ENCODE measurements at regions not wholly inside any gene's neighbourhood (a gene's known extent, or its start where the extent isn't known, plus 50 kb on each side); places are given as distances from the start of the nearest gene placed in this dataset.

DNA sequence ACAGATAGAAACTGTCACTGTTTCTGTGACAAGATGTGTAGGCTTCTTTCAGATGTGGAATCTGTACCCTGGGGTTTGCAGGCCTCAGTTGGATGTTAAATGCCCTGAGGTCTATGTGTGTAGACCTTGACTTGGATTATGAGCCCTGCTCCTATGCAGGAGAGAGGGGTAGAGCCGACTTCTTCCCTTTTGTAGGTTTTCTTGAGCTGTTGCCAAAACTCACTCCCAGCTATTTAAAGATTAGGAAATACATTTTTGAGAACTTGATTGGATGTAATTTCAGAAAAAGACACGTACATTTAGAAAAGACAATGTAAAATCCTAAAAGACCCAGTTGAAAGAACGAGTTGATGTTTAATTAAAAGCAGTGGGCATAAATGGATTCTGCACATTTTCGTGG lies 374.8 kb downstream of the SLC4A3 start:
- Mint-ChIP-seq H3K27me3 (no peaks in the 10 kb centered on the region), H3K4me1 (peaks cover 0 to 2% (median 0%) of the 10 kb centered on the region in 3 donors), H3K36me3 (no peaks in the 10 kb centered on the region), H3K9me3 (no peaks in the 10 kb centered on the region), H3K4me3 (peak overlapping the region in 1 of 4 donors; percentile 5), H3K27ac (no peak overlapping the region)

DNA sequence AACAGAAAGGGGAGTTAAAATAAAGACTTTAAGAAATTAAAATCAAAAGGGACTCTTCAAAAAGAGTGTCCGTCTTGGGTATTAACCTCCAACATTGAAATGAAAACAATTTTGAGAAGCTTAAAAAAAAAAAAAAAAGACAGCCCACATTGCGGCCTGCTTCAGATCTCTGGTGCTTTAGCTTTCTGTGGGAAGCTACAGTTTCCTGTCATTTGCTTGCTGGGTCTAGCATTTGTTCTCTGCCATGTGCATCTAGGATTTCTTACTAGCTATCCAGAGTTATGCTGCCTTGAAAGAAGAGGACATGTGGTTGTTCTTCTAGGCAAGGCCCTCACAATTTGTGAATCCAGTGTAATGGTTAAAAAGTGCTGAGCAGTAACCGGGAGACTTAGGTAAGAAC lies 375.3 kb downstream of the SLC4A3 start:
- no peak overlapping the region for H3K4me3 Mint-ChIP-seq
- H3K27me3 Mint-ChIP-seq, result no peaks in the 10 kb centered on the region
- H3K27ac Mint-ChIP-seq, result no peak overlapping the region
- no peaks in the 10 kb centered on the region for H3K36me3 Mint-ChIP-seq
- peaks cover 0 to 2% (median 0%) of the 10 kb centered on the region in 3 donors for H3K4me1 Mint-ChIP-seq
- peaks cover 0 to under 1% (median 0%) of the 10 kb centered on the region in 3 donors for H3K9me3 Mint-ChIP-seq

DNA sequence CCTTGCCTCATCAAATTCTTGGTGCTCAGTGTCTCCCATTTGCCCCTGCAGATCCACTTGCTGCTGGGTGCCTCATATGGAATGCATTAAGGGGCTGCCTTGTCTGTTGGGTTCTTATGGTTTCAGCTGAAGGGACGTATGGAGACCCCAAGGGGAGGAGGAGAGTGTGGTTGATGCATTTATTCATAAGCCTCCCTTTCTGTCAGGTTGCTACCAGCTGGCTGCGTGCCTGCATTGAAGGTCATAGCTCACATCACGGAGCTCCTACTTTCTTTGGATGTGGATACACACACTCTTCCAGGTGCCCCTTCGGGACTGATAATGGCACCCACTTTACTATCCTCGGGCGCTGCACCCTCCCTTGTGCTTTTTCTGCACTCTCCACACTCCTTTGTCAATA lies 377.9 kb downstream of the SLC4A3 start:
- Mint-ChIP-seq H3K27me3 (no peaks in the 10 kb centered on the region), H3K4me3 (no peak overlapping the region), H3K4me1 (no peaks in the 10 kb centered on the region), H3K27ac (no peak overlapping the region), H3K36me3 (no peaks in the 10 kb centered on the region), H3K9me3 (peaks cover 0 to 4% (median 0%) of the 10 kb centered on the region in 3 donors)

DNA sequence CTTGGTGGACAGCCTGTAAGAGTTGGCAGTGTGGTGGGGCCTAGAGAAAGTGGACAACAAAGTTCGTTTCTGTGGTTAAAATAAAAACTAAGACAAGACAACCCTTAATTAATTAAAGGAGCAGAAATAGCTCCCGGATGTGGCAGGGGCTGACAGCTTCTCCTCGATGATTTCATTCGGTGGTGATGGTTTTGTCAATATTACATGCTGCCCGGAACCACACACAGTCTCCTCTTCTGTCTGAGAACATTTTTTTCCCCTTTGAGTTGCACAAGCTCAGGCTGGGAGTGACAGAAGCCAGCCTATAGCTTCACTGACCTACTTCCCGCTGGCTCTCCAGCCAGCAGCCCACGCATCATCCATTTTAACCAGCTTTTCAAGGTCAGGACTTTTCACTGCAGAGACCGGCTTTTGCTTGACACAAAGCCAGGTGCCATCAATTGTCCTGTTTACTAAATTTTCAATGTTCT lies 378.8 kb downstream of the SLC4A3 start:
- peaks cover 0 to 4% (median 2%) of the 10 kb centered on the region in 3 donors for H3K9me3 Mint-ChIP-seq
- no peaks in the 10 kb centered on the region for H3K4me1 Mint-ChIP-seq
- H3K27me3 Mint-ChIP-seq, result no peaks in the 10 kb centered on the region
- H3K36me3 Mint-ChIP-seq, result no peaks in the 10 kb centered on the region
- no peak overlapping the region for H3K4me3 Mint-ChIP-seq
- H3K27ac Mint-ChIP-seq, result no peak overlapping the region

DNA sequence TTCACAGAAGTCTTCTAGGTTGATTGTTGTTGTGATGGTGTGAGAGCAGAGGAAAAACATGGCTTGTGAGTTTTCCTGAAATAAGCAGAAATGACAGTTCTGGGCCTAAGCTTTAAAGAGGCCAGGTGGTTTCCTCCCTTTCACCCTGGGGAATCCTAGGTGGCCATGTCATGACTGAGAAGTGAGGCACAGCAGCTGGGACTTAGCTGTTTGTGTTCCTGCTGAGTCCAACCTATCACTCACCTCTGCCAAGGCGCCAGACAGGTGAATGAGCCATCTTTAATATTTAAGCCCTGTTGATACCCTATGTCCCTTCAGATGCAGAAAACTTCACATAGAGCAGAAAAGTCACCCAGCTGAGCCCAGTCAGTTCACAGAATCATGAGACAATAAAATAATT lies 384.4 kb downstream of the SLC4A3 start:
- H3K36me3 Mint-ChIP-seq, result no peaks in the 10 kb centered on the region
- H3K27me3 Mint-ChIP-seq, result no peaks in the 10 kb centered on the region
- H3K4me3 Mint-ChIP-seq, result no peak overlapping the region
- peaks cover 0 to 4% (median 2%) of the 10 kb centered on the region in 3 donors for H3K9me3 Mint-ChIP-seq
- H3K27ac Mint-ChIP-seq, result no peak overlapping the region
- no peaks in the 10 kb centered on the region for H3K4me1 Mint-ChIP-seq

DNA sequence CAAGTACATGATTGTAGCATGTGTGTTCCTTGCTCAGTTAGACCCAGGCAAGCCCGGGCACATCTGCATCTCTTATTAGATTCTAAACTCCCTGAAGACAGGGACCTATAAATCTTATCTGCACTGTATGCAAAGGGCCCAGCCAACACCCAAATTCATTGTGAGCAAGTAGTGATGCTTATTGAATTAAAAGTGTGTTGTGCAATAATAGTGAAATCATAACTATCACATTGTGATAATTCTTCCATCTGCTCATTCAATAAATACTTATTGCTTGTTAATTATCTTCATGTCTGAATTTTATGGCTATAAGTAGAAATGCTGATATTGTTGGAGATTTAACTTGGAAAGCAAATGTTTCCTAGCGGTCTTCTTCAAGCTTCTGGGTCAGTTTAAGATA lies 387.5 kb downstream of the SLC4A3 start:
- H3K4me1 Mint-ChIP-seq, result peaks cover 0 to 3% (median 0%) of the 10 kb centered on the region in 3 donors
- H3K27me3 Mint-ChIP-seq, result peaks cover 7% of the 10 kb centered on the region
- H3K27ac Mint-ChIP-seq, result no peak overlapping the region
- H3K4me3 Mint-ChIP-seq, result no peak overlapping the region
- H3K9me3 Mint-ChIP-seq, result peaks cover 0 to 3% (median 2%) of the 10 kb centered on the region in 3 donors
- H3K36me3 Mint-ChIP-seq, result no peaks in the 10 kb centered on the region

DNA sequence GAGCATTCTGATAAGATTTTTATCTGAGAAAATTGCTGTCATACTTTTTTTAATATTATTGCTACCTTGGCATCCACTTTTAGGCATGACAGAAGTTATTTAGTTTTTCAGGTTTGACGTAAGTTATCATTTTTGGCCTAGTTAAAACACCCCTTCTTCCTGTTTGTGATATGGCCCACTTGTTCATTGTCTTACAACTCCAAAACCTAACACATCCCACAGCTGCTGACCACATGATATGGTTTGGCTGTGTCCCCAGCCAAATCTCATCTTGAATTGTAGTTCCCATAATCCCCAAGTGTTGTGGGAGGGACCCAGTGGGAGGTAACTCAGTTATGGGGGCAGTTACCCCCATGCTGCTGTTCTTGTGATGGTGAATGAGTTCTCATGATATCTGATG lies 388.1 kb downstream of the SLC4A3 start:
- Mint-ChIP-seq H3K4me1 (peaks cover 0 to 3% (median 0%) of the 10 kb centered on the region in 3 donors), H3K4me3 (no peak overlapping the region), H3K27ac (no peak overlapping the region), H3K27me3 (peaks cover 7% of the 10 kb centered on the region), H3K36me3 (no peaks in the 10 kb centered on the region), H3K9me3 (peaks cover 0 to 3% (median 2%) of the 10 kb centered on the region in 3 donors)

DNA sequence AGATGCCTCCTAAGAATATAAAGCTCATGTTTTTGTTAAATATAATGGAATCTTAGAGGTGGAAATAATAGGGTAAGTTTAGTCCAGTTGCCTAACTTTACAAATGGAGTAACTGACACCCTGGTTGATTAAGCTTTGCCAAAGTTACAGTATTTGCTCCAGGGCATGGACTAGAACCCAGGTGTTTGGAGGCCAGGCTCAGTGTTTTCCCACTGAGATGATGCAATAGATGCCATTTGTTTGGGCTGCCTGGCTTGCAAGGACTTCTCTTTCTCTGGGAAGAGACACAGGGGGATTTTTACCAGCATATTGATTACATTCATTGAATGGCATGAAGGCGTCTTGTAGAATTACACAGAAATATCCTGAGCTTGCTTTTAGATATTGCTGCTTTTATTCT lies 397.8 kb downstream of the SLC4A3 start:
- Mint-ChIP-seq H3K4me1 (no peaks in the 10 kb centered on the region), H3K27ac (no peak overlapping the region), H3K27me3 (no peaks in the 10 kb centered on the region), H3K9me3 (peaks cover 0 to 2% (median 2%) of the 10 kb centered on the region in 3 donors), H3K4me3 (no peak overlapping the region), H3K36me3 (no peaks in the 10 kb centered on the region)

DNA sequence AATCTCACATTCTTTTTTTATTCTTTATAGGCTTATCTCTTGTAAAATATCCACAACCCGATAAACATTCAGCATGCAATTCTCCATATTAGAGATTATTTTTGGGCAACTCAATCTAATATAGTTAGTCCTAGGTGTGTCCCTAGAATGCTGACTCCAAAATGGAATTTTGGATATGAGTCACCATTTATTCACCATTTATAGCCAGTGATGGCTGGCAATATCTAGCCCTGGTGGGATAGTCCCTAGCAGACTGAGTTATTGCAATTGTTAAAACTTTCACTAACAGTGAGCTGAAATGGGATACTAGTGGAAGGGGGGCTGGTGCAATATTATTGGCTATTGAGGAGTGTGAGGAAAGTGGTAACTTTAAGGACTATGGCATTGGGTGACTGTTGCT lies 401.6 kb downstream of the SLC4A3 start:
- Mint-ChIP-seq H3K4me1 (no peaks in the 10 kb centered on the region), H3K27ac (no peak overlapping the region), H3K9me3 (no peaks in the 10 kb centered on the region), H3K27me3 (no peaks in the 10 kb centered on the region), H3K36me3 (no peaks in the 10 kb centered on the region), H3K4me3 (no peak overlapping the region)

DNA sequence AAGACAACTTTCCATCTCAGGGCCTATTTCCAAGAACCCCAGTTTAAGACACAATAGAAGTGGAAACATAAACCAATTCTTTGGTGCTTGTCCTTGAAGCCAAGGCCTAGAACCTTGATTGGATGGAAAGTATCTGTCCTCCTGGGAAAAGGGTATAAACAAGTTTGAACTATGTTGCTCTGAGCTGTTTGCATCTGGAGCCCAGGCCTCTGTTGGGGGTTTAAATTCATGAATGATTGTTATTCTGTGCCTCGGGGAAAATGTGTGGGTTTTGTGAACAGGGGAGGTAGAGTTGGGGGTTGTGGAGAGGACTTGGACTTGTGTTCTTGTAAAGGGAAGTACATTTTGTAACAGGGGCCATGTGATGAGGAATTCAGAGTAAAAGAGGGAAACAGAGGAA lies 406.1 kb downstream of the SLC4A3 start:
- H3K4me3 Mint-ChIP-seq, result no peak overlapping the region

DNA sequence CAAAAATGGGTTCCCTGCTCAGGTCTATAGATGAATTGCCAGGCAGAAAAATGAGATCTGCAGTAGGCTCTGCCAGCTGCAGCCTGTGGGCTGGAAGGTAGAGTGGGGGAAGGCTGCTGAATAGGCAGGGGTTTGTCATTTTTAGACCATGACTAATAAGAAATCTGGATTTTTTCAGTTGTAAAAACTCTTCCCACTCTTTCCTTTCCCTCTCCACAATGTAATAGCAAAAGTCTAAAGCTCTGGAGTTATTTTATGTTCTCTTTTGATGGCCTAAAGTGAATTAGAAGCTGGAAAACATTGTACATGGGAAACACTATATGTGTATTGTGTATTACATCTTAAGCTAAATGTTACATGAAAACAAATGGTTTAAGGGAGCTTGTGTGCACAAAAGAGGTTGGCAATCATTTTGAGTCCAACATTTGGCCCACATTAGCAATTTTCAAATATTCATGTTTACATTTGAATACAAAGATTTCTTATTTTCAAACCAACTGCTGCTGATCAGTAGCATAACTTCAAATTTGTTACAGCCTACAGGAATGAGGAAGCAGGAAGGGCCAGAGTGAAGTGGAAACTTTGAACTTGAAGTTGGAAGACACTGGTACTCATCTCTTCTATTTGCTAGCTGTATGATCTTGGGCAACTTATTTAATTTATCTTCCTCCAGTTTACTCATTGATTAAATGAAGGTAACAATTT lies 407.1 kb downstream of the SLC4A3 start:
- Mint-ChIP-seq H3K27ac (no peak overlapping the region), H3K36me3 (no peaks in the 10 kb centered on the region), H3K4me1 (no peaks in the 10 kb centered on the region), H3K4me3 (no peak overlapping the region), H3K9me3 (no peaks in the 10 kb centered on the region), H3K27me3 (no peaks in the 10 kb centered on the region)

More for the DNA sequence above, 406.1 kb downstream of the SLC4A3 start:
- Mint-ChIP-seq H3K4me1 (no peaks in the 10 kb centered on the region), H3K36me3 (no peaks in the 10 kb centered on the region), H3K9me3 (no peaks in the 10 kb centered on the region), H3K27me3 (no peaks in the 10 kb centered on the region), H3K27ac (no peak overlapping the region)

DNA sequence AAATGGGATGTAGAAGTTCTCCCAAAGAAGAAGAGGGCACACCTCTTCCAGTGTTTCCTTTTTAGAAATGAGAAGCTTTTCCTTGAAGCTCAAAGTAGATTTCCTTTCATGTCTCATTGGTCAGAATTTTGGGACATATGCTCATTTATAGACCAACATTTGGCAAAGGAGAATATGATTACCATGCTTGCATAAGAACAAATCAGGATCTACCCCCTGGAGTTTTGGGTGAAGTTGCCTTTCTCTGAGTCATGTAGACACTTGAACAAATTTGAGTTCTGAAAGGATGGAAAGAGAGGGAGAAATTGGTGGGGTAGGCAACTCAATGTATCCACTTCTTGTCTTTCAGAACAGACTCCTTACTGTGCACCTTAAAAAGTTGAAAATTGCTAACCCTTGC lies 409.0 kb downstream of the SLC4A3 start:
- Mint-ChIP-seq H3K4me3 (no peak overlapping the region), H3K9me3 (no peaks in the 10 kb centered on the region), H3K4me1 (no peaks in the 10 kb centered on the region), H3K27me3 (no peaks in the 10 kb centered on the region), H3K27ac (no peak overlapping the region), H3K36me3 (no peaks in the 10 kb centered on the region)

DNA sequence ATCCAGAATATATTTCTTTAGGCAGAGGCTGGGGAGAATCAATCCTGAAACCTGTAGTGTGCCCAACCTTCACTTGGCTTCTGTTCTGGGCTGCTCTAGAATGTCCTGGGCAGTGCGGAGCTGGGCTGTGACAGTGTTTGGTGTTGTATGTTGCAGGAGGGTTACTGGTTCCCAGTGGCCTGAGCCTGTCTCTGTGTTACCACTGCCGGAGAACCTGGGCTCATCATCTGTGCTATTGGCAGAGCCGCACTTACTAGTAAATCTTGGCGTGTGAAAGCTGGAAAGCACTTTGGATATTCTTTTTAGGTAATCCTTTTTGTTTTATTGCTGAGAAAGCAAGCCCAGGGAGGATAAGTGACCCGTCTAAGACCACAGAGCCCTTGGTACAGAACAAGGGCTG lies 412.9 kb downstream of the SLC4A3 start:
- H3K4me3 Mint-ChIP-seq, result peak overlapping the region in 1 of 4 donors; percentile 49
- H3K36me3 Mint-ChIP-seq, result no peaks in the 10 kb centered on the region
- H3K27ac Mint-ChIP-seq, result no peak overlapping the region
- H3K9me3 Mint-ChIP-seq, result peaks cover 0 to 2% (median 0%) of the 10 kb centered on the region in 3 donors
- H3K27me3 Mint-ChIP-seq, result no peaks in the 10 kb centered on the region
- H3K4me1 Mint-ChIP-seq, result no peaks in the 10 kb centered on the region

DNA sequence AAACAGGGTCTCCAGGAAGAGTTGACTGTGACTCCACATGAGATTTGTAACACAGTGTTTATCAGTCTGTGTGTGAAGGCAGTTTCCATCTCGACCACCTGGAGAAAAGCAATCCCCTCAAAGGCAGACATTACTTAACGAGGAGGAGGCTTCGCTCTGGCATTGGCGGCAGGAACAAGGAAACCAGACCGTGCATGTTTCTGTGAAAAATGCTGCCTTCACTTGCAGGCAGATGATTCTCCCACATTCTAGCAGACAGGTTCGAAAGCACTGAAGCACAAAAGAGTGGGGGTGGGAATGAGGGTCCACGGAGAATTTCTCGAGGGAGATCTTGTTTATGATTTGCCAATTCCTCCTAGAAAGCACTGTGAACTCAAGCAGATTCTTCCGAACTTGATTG lies 414.0 kb downstream of the SLC4A3 start:
- Mint-ChIP-seq H3K27ac (no peak overlapping the region), H3K4me3 (no peak overlapping the region), H3K4me1 (no peaks in the 10 kb centered on the region), H3K36me3 (no peaks in the 10 kb centered on the region), H3K27me3 (peaks cover 3% of the 10 kb centered on the region), H3K9me3 (peaks cover 0 to 2% (median 0%) of the 10 kb centered on the region in 3 donors)

DNA sequence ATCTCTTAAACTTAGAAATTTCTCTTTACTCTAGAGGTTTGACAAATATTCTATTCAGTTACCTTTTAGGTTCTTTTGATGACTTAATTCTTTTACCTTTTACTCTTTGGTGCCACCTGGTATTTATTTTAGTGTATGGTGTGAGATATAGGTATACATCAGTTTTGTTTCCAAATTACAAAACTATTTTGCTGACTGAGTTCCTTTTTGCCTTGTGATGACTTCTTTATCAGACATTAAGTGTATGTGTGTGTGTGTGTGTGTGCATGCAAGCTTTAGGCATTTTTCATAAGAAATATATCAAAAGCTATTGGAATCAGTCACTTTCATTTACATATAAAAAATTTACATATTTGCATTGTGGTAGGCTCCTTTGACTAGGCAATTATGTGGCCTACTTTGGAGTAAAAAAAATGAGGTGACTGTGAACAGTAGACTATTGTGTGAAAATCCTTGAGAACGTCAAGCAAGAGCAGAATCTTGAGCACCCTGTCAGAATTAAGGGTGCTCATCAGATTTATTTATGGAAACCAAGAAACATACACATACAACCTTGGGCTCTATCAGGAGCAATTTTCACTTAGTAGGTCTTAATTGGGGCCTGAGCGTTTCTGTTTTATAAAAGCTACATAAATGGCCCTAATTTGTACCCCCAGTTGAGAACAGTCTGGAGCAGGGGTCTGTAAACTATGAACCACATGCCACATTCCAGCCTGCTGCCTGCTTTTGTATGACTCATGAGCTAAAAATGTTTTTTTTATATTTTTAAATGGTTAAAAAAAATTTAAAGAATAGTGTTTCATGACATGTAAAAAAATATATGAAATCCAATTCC lies 415.9 kb downstream of the SLC4A3 start:
- Mint-ChIP-seq H3K4me3 (no peak overlapping the region), H3K4me1 (no peaks in the 10 kb centered on the region), H3K9me3 (peaks cover 0 to 2% (median under 1%) of the 10 kb centered on the region in 3 donors), H3K27ac (no peak overlapping the region), H3K27me3 (peaks cover 3% of the 10 kb centered on the region), H3K36me3 (no peaks in the 10 kb centered on the region)

DNA sequence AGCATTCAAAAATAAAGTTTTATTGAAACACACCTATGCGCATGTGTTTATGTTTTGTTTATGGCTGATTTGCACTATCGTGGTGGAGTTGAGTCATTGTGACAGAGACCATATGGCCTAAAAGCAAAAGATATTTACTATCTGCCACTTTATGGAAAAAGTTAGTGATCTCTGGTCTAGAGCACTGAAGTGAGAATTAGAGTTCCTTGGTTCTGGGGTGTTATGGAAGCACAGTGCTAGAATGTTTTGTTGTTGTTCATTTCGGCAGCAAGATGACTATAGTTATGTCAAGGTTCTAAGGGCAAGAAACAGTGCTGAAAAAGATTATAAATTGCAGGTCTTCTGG lies 416.5 kb downstream of the SLC4A3 start:
- Mint-ChIP-seq H3K36me3 (no peaks in the 10 kb centered on the region), H3K4me1 (no peaks in the 10 kb centered on the region), H3K4me3 (no peak overlapping the region), H3K27me3 (peaks cover 3% of the 10 kb centered on the region), H3K27ac (no peak overlapping the region), H3K9me3 (peaks cover 0 to 3% (median 2%) of the 10 kb centered on the region in 3 donors)
